Cardiac fibroblast (primary cell): ENCODE measurements at regions not wholly inside any gene's neighbourhood (a gene's known extent, or its start where the extent isn't known, plus 50 kb on each side); places are given as distances from the start of the nearest gene placed in this dataset.

ENCODE experiments used
- DNase-seq, 2 donors: peaks; one replicate each; pipeline versions ENCODE4 v3.0.0 to v3.0.0-alpha.2; 2010; ENCODE audit warnings: low read depth in 2 of 2
- H3K4me3 ChIP-seq, 2 donors: replicated peaks in 1 of 2; 1 replicate in 1 of 2; 2 replicates in 1 of 2; pipeline ENCODE4 v1.5.1; 2011; ENCODE audit warnings: low read depth in 2 of 2, low read length in 2 of 2, mild to moderate bottlenecking in 2 of 2, moderate library complexity in 1 of 2
- TF ChIP-seq, protein P1 (sequence below): IDR thresholded peaks from one replicate; pipeline ENCODE4 v1.5.1; 2011; ENCODE audit warnings: low read depth, mild to moderate bottlenecking, low read length, inconsistent platforms

DNA sequence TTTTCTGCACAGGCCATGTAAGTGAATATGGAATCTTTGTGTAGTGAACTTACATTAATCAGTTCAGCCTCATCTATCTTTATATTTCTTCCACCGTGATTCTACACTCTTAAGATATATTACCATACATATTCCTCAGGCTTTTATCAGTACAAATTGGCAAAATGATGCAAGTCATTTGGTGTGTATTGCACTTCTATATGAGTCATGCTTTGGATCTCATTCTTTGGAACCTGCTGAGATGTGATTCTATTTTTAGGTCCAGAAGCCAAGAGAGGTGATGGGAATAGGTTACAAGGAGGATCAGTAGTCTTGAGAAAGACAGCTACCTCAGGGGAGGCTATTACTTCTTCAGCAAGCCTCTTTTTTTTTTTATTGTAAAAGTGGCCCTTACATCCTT lies 204.4 kb downstream of the ZNF330 start:
- DNase-seq: peak; percentile 45 to 81
- no peak overlapping the region for H3K4me3 ChIP-seq
- TF ChIP-seq, protein P1, sequence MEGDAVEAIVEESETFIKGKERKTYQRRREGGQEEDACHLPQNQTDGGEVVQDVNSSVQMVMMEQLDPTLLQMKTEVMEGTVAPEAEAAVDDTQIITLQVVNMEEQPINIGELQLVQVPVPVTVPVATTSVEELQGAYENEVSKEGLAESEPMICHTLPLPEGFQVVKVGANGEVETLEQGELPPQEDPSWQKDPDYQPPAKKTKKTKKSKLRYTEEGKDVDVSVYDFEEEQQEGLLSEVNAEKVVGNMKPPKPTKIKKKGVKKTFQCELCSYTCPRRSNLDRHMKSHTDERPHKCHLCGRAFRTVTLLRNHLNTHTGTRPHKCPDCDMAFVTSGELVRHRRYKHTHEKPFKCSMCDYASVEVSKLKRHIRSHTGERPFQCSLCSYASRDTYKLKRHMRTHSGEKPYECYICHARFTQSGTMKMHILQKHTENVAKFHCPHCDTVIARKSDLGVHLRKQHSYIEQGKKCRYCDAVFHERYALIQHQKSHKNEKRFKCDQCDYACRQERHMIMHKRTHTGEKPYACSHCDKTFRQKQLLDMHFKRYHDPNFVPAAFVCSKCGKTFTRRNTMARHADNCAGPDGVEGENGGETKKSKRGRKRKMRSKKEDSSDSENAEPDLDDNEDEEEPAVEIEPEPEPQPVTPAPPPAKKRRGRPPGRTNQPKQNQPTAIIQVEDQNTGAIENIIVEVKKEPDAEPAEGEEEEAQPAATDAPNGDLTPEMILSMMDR: no peak

DNA sequence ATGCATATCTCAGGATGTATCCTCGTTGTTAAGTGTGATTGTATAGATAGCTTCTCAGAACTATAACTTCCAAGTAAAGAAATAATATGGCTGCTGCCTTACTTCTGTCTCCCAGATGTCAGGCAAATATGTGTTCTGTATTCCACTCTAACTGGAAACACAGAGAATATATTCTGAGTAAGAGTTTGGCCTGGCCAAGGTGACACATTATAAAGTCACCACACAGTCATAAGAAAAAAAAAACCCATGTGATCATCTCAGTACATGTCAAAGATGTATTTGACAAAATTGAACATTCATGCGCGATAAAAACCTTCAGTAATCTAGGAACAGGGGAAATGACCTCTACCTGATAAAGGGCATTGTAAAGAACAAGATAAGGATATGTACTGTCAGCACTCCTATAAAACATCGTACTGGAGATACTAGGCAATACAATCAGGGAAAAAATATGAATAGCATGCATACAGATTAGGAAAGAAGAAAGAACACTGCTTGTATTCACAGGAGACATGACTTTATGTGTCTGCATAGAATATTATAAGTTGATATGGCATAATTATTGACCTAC lies 207.1 kb downstream of the ZNF330 start:
- no peak overlapping the region for H3K4me3 ChIP-seq
- DNase-seq: peak in 1 of 2 donors; percentile 56
- TF ChIP-seq, protein P1: no peak

DNA sequence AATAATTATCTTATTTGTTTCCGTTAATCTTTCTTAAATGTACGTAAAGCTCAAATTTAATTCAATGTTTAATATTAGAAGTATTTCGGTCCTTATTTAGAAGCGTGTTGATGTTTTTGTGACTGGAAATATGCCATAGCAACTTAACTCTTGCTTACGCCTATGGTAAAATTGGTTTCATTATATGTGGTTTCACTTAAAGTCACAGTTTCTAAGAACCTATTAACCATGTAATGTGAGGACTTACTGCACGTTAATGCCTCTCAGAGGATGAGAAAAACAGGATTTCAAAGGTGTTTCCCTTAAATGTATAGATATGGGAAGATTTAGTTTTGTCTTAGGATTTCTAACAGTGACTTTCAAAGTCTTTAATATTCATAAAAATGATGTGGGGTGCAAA lies 206.4 kb upstream of the IL15 start:
- H3K4me3 ChIP-seq: no peak overlapping the region
- no peak for DNase-seq
- TF ChIP-seq, protein P1: no peak

DNA sequence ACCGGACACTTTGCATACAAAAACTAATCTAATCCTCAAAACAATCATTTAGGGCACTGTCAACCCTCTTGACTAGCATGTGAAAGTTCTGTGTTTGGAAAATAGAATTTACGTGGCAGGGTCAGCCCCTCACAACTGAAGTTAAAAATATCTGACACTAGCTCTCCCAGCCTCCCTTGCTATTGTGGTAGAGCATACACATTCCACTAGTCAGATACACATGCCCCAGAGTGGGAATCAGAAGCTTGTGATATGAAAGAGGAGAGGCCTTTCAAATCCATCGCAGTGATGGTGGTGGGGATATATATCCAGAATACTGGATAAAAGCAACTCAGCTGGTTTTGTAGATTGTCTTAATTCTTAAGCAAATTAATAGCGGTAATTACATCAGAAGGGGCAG lies 205.7 kb upstream of the IL15 start:
- TF ChIP-seq, protein P1: no peak

DNA sequence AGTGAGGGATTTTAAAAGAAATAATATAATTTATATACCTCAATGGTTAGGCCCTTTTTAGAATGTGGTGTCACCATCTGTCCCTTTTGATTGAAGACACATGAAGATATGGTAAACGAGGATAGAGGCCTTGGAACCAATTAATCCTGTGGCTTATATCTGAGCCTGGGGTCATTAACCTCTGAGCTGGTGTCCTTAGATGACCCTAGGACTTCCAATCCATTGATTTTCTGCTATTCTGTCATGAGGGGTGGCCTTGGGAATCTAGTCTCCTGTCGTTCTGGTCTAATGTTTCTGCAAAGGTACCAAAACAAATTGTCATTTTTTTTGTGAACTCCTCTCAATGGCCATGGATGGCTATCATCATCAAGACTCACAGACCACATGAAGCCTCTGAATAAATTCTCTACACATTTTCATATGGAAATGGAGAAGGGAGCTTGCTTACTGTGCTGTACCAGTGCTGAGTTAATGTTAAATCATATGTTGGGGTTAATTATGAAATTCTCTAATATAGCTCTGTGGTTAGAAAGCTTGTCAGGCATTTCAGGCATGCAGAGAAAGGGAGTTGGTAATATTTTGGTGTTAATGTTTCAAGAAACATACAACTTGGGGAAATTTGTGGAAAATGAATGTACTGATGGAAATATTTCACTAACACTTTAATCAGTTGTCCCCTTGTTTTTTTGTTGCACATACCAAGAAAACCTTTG lies 204.2 kb upstream of the IL15 start:
- TF ChIP-seq, protein P1: no peak
- H3K4me3 ChIP-seq: no peak overlapping the region
- DNase-seq: peak; percentile 17 to 41

More for the DNA sequence above, 205.7 kb upstream of the IL15 start:
- no peak for DNase-seq
- no peak overlapping the region for H3K4me3 ChIP-seq

DNA sequence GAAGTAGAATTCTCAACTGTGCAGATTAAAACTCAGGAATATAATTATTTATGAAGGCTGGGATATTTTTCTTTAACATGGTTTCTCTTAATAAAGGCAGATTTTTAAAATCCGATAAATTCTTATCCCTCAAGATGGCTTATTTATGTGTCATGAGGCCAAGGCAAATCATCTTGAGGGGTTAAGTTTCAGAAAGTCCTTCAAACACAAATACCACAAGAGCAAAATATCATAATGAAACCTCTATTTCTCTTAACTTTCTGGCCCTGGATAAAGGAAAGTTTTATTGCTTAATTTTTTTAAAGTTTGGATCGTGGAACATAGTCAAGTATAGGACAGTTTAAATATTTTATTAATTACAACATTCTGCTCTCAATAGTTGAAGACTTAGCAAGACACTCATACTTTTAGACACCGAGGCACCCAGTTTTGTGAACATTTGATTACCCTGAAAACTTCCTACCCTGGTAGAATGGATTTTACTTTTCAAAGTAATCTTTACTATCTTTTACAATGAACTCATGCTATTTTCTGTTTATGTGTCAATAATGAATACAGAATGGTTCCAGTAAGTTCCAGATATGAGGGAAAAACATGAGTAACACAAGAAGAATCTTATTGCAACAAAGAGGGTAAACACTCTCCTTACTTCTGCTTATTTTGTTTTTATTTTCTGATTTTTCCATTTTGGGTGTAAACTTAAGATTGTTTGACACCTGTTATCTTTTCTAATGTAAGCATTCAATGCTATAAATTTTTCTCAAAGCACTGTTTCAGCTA lies 200.7 kb upstream of the IL15 start:
- no peak overlapping the region for H3K4me3 ChIP-seq
- TF ChIP-seq, protein P1: no peak
- peak; percentile 11 to 59 for DNase-seq
